Type B pancreatic cell (in vitro differentiated cells): ENCODE measurements at regions not wholly inside any gene's neighbourhood (a gene's known extent, or its start where the extent isn't known, plus 50 kb on each side); places are given as distances from the start of the nearest gene placed in this dataset.

ENCODE experiments used
- DNase-seq: peaks from one replicate; pipeline ENCODE4 v3.0.0; 2021; ENCODE audit warnings: mixed read lengths; ENCODE audit not compliant: unreplicated experiment; ENCODE audit errors: extremely low spot score
- H3K27ac Mint-ChIP-seq: 2 replicates; pipeline ENCODE4 v1.8.0; 2021; ENCODE audit warnings: mild to moderate bottlenecking, mixed read lengths
- H3K27me3 Mint-ChIP-seq: 2 replicates; pipeline ENCODE4 v1.8.0; 2021; ENCODE audit warnings: mixed read lengths
- H3K36me3 Mint-ChIP-seq: 2 replicates; pipeline ENCODE4 v1.8.0; 2021; ENCODE audit warnings: mixed read lengths
- H3K4me1 Mint-ChIP-seq: one replicate; pipeline ENCODE4 v1.8.0; 2021; ENCODE audit warnings: mixed read lengths; ENCODE audit not compliant: unreplicated experiment
- H3K4me3 Mint-ChIP-seq: 2 replicates; pipeline ENCODE4 v1.8.0; 2021; ENCODE audit warnings: mild to moderate bottlenecking, mixed read lengths
- H3K9me3 Mint-ChIP-seq: 2 replicates; pipeline ENCODE4 v1.8.0; 2021; ENCODE audit warnings: mixed read lengths
- TF ChIP-seq, protein P1 (sequence below): fragments of 200-600 bp; sonication (generic); conservative IDR thresholded peaks from 2 replicates; pipeline ENCODE4 v1.5.0; 2021; ENCODE audit warnings: antibody characterized with exemption, mild to moderate bottlenecking

DNA sequence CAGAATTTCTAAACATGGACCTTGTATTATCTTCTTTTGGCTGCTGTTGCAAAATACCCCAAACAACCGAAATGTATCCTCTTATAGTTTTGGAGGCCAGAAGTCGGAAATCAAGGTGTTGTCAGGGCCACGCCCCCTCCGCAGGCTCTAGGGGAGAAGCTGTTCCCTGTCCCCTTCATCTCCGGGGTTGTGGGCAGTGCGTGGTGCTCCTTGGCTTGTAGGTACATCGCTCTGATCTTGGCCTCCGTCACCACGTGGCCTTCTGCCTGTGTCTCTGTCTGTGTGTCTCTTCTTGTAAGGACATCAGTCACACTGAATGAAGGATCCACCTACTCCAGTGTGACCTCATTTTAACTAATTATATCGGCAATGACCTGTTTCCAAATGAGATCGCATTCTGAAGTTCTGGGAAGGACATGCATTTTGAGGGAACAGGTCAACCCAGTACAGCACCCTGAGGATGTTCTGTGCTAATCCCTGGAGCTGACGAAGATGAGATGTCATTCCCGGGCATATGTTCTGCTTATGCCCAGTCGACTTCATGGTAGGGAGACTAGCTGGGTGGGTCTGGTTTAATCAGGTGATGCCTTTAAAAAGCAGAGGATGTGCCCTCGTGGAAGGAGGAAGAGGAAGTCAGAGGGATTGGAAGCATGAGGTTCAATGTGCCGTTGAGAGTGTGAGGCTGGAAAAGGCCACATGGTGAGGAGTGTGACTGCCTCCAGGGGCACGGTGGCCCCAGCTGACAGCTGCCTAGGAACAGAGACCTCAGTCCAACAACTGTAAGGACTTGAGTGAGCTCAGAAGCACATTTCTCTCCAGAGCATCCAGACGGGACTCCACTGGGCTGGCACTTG lies 531.1 kb downstream of the TBC1D22A start:
- Mint-ChIP-seq H3K27me3 (no peaks in the 10 kb centered on the region), H3K27ac (no peak overlapping the region), H3K9me3 (peaks cover 8% of the 10 kb centered on the region), H3K36me3 (no peaks in the 10 kb centered on the region), H3K4me3 (no peak overlapping the region), H3K4me1 (no peaks in the 10 kb centered on the region)
- DNase-seq = peak; percentile 20
- TF ChIP-seq, protein P1, sequence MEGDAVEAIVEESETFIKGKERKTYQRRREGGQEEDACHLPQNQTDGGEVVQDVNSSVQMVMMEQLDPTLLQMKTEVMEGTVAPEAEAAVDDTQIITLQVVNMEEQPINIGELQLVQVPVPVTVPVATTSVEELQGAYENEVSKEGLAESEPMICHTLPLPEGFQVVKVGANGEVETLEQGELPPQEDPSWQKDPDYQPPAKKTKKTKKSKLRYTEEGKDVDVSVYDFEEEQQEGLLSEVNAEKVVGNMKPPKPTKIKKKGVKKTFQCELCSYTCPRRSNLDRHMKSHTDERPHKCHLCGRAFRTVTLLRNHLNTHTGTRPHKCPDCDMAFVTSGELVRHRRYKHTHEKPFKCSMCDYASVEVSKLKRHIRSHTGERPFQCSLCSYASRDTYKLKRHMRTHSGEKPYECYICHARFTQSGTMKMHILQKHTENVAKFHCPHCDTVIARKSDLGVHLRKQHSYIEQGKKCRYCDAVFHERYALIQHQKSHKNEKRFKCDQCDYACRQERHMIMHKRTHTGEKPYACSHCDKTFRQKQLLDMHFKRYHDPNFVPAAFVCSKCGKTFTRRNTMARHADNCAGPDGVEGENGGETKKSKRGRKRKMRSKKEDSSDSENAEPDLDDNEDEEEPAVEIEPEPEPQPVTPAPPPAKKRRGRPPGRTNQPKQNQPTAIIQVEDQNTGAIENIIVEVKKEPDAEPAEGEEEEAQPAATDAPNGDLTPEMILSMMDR = no peak

GRCh38 chr22:47292546-47293320 lies 530.3 kb downstream of the TBC1D22A start:
- Mint-ChIP-seq H3K27ac (no peak overlapping the region), H3K4me3 (no peak overlapping the region), H3K36me3 (no peaks in the 10 kb centered on the region), H3K9me3 (peaks cover 15% of the 10 kb centered on the region), H3K27me3 (no peaks in the 10 kb centered on the region), H3K4me1 (no peaks in the 10 kb centered on the region)
- TF ChIP-seq, protein P1 = no peak
- peak; percentile 56 for DNase-seq

GRCh38 chr22:47291565-47292495 lies 529.4 kb downstream of the TBC1D22A start:
- Mint-ChIP-seq H3K9me3 (peaks cover 16% of the 10 kb centered on the region), H3K4me3 (no peak overlapping the region), H3K36me3 (no peaks in the 10 kb centered on the region), H3K27ac (no peak overlapping the region), H3K4me1 (no peaks in the 10 kb centered on the region), H3K27me3 (no peaks in the 10 kb centered on the region)
- peak; percentile 44 for DNase-seq
- TF ChIP-seq, protein P1 = no peak

- H3K27me3 Mint-ChIP-seq = no peaks in the 10 kb centered on the region
- no peak overlapping the region for H3K27ac Mint-ChIP-seq
- peaks cover 16% of the 10 kb centered on the region for H3K9me3 Mint-ChIP-seq
- H3K36me3 Mint-ChIP-seq = no peaks in the 10 kb centered on the region
- no peaks in the 10 kb centered on the region for H3K4me1 Mint-ChIP-seq
- H3K4me3 Mint-ChIP-seq = no peak overlapping the region
- TF ChIP-seq, protein P1 = no peak
- DNase-seq = peak; percentile 60
Measured at GRCh38 chr22:47290706-47291430, 528.4 kb downstream of the TBC1D22A start.
